NCI-H345 (cell line): ENCODE measurements at regions not wholly inside any gene's neighbourhood (a gene's known extent, or its start where the extent isn't known, plus 50 kb on each side); places are given as distances from the start of the nearest gene placed in this dataset.

Experiments used
- DNase-seq: peaks from one replicate; lab custom pipeline; 2025; lab: John Stamatoyannopoulos, UW

- DNase-seq: no peak
These were observed 78.5 kb upstream of the PCBD1 start for GRCh38 chr10:70966646-70967553.

DNA sequence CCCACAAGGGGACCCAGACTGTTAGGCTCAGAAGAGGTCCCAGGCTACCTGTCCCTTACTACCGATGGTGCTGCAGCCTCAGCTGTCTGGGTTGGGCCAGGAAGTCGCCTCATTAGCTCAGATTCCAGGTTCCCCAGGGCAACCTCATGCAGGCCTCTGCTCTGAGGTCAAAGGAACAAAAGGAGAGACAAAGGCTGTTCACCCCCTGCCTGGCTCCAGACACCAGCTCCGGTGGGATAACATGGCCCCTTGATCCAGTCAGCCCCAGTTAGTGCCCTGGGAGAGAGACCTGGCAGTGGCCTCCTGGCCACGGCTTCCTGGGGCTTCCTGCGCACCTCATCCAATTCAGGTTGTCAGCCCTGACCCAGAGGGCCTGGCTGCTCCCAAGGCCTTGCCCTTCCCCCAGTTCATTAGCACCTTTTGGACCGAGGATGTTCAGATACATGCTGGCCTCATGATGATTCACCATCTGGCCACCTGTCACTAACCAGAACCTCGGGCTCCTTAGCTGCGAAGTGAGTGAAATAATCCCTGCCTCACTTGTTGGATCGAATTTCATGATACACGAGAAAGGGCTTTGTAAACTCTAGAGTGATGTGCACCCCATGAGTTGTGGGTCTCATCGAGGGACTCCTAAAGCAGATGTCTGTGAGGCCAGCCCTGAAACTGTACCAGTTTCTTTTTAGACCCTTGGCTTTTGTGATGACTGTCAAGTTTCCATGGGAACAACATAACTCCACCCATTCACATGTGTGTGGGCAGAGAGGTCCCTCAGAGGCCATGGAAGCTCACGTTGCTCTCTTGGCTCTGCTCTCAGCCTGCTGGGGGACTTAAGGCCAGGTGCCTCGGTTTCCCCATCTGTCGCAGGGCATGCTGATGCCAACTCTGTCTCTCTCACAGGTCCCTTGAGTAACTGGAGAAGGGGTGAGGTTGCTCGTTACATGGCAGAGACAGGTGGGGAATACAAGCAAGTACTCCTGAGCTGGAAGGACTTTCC, 79.5 kb upstream of the PCBD1 start:
- no peak for DNase-seq

GRCh38 chr10:70969188-70969587, 80.8 kb upstream of the PCBD1 start:
- DNase-seq: no peak

DNA sequence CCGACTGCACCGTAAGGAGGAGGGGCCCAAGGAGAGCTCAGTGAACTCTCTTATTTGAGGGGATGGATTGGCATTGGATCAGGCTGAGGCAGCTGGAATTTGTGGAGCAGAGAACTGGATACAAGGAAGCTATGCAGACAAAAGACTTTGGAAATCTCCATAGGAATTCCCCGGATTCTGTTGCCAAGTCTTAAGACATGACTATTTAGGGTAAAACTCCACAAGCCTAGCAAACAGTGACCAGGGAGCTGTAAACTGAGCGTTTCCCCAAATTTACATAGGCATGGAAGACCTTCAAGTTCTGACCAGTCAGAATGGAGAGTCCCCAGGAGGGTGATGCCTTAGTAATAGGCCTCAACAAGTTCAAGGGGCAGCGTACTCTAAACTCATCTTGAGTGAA, 82.5 kb upstream of the PCBD1 start:
- DNase-seq: no peak

DNA sequence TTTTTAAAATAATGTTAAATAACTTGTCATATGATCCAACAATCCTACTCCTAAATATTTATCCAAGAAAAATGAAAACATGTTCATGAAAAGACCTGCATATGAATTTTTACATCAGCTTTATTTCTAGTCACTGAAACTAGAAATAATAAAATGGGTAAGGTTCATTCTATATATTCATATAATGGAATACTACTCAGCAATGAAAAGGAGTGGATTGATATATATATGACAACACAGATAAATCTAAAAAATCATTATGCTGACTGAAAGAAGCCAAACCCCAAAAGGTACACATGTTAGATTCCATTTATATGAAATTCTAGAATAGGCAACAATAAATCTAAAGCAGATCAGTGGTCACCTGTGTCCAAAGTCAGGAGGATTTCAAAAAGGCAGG, 84.9 kb upstream of the PCBD1 start:
- no peak for DNase-seq

- no peak for DNase-seq
These were observed 86.1 kb upstream of the PCBD1 start for GRCh38 chr10:70974351-70974901.

- no peak for DNase-seq
These were observed 86.6 kb upstream of the PCBD1 start for GRCh38 chr10:70974920-70975319.

- no peak for DNase-seq
These were observed 87.8 kb upstream of the PCBD1 start for GRCh38 chr10:70976063-70976695.

- DNase-seq: no peak
These were observed 89.3 kb upstream of the PCBD1 start for GRCh38 chr10:70977625-70978024.

DNA sequence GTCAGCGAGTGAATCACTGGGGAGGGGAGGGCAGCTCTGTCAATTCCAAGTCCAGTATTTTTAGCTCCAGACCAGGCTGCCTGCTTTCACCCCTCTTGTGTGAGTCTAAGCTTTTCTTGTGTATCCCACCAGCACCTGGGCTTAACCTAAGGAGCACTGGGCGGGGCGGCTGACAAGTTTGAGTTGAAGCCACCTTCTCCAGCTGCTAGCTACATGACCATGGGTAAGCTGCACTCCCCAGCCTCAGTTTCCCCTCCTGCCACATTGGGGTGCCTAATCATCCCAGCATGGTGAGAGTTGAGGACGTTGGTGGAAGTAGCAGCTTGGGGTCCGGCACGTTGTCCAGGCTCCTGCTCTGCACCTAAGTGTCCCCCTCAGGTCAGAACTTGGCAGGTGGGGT, 89.8 kb upstream of the PCBD1 start:
- no peak for DNase-seq

- DNase-seq: no peak
These were observed 90.6 kb upstream of the PCBD1 start for GRCh38 chr10:70978816-70979480.

- DNase-seq: no peak
These were observed 92.3 kb upstream of the PCBD1 start for GRCh38 chr10:70980687-70981086.

DNA sequence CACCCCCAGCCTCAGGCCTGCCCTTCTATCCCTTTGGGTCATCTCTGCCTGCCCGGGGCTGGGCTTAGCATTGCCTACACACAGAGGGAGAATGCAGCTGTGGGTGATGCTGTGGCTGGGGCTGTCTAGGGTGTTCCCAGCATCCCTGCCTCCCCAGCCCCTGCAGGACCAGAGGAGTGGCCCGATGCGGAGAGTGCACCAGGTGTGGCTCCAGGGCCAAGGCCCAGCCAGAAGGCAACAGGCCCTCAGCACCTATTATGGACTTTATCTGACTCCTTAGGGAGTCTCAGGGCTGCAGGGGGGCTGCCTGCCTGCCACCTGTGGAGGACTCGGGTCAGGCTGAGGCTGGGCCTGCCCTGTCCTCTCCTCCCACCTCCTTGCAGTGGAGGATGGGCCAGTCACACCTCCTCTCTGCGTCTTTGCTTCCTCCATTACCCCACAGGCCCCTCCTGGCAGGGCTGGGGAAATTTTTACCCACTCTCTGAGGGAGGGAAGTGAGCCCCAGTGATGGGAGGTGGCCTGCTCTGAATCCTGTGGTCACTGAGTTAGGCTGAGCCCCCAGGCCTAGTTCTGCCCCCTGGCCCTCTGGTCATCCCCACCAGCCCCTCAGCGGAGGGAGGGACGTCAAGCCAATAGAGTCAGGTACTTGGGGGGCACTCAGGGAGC, 92.9 kb upstream of the PCBD1 start:
- no peak for DNase-seq

GRCh38 chr10:70981936-70982335, 93.6 kb upstream of the PCBD1 start:
- no peak for DNase-seq

- no peak for DNase-seq
These were observed 94.1 kb upstream of the PCBD1 start for GRCh38 chr10:70982443-70982842.

GRCh38 chr10:70984986-70985722, 96.8 kb upstream of the PCBD1 start:
- no peak for DNase-seq

- no peak for DNase-seq
These were observed 97.7 kb upstream of the PCBD1 start for GRCh38 chr10:70985824-70986622.

GRCh38 chr10:70986623-70986950, 98.2 kb upstream of the PCBD1 start:
- no peak for DNase-seq

DNA sequence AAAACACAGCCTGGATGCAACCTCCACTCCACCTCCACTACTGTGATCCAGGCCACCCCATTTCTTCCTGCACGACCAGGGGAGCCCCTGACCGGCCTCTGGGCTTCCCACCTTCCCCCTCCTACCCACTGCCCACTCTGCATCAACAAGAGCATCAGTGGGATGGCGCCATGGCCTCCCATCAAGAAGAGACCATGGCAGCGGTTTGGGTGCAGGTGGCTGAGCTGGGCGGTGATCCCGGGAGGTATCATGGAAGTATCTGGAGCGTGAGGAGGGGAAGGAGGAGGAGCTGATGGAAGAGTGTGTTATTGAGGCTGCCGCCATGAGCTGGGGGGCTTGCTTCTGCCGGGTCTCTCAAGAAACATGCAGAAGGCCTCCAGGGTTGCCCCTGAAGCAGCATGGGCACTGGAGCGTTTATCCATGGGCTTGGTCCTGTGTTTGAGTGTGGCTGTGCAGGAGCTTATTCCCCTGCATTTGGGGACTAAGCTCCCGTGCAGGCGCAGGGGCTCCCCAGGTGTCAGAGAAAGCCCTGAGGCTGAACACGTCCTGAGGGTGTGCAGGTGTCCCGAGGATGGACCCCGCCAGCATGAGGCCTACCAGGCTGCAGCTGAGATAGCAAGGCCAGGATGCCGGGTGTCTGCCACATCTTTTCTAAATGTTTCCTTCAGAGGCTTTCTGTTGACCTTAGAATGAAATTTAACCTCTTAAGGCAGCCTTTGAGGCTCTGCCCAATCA, 99.2 kb upstream of the PCBD1 start:
- no peak for DNase-seq
